ENCODE measurements at regions not wholly inside any gene's neighbourhood (a gene's known extent, or its start where the extent isn't known, plus 50 kb on each side); places are given as distances from the start of the nearest gene placed in this dataset.

- DNase-seq (ENCODE audit: low read depth in 1 of 2, low spot score in 1 of 2) = no peak
- WGBS (ENCODE audit: missing lambda C conversion rate) = 57% methylated on average over 2 of the region's 2 CpGs
- POLR2A ChIA-PET = no interaction called here
Observed at GRCh38 chr7:131967216-131967730, 410.8 kb upstream of the PODXL start.

DNA sequence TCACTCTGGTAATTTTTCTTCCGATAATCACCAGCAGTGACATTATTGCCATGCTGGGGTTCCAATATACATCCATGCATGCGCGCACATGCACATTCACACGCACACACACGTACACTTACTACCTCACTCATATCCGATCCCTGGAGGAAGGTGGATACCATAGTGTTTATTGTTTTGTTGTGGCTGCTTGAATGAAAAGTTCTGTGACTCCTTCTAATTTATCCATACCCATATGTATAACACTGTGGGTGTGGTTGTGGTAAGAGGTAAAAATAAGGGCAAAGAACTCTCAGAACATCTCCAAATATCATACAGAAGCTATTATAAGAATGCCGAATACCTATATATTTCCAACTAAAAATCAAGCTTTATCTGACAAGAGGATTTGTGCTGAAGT is 407.8 kb upstream of the PODXL start:
- TF ChIP-seq MAZ (IDR thresholded peaks at IDR 0.05; ENCODE audit: borderline replicate concordance, low read depth, low read length) (no peak), CTCF (IDR thresholded peaks at IDR 0.05) (no peak), FOXS1 (CRISPR knock-in tag; IDR thresholded peaks at IDR 0.05) (no peak), MYC (IDR thresholded peaks at IDR 0.05; ENCODE audit: borderline replicate concordance, low read length) (no peak), EHF (CRISPR knock-in tag; IDR thresholded peaks at IDR 0.05) (no peak), RNF2 (IDR thresholded peaks at IDR 0.05; ENCODE audit: borderline replicate concordance, low read depth) (no peak), RFX5 (IDR thresholded peaks at IDR 0.05) (no peak)
- TF ChIP-seq, protein P1, sequence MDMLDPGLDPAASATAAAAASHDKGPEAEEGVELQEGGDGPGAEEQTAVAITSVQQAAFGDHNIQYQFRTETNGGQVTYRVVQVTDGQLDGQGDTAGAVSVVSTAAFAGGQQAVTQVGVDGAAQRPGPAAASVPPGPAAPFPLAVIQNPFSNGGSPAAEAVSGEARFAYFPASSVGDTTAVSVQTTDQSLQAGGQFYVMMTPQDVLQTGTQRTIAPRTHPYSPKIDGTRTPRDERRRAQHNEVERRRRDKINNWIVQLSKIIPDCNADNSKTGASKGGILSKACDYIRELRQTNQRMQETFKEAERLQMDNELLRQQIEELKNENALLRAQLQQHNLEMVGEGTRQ (IDR thresholded peaks at IDR 0.05) = no peak
- Histone ChIP-seq H3K4me3 (no peak overlapping the region), H3K4me2 (no peak overlapping the region), H3K9me3 (no peaks in the 10 kb centered on the region), H3K4me1 (no peaks in the 10 kb centered on the region), H3K27ac (no peak overlapping the region)
- POLR2A ChIA-PET = no interaction called here
- FAIRE-seq (no peak), ATAC-seq (no peak), DNase-seq (ENCODE audit: low read depth in 1 of 2, low spot score in 1 of 2) (no peak)
- 94% methylated on average over 7 of the region's 7 CpGs for WGBS (ENCODE audit: missing lambda C conversion rate)
- CTCF ChIA-PET = interaction anchor here (2.0 to 2.2 kb wide), 2 partner anchors 19 to 354 kb away, joined by 5 to 11 read pairs; no protein-coding TSS in a partner anchor

More at GRCh38 chr7:131967216-131967730, 410.8 kb upstream of the PODXL start:
- Histone ChIP-seq H3K9me3 (no peaks in the 10 kb centered on the region), H3K27ac (no peak overlapping the region), H3K4me3 (no peak overlapping the region), H3K4me2 (no peak overlapping the region), H3K4me1 (no peaks in the 10 kb centered on the region)
- TF ChIP-seq RCOR1 (IDR thresholded peaks at IDR 0.05; ENCODE audit: low read depth, low read length) (no peak), SREBF2 (IDR thresholded peaks at IDR 0.05) (no peak), EP300 (IDR thresholded peaks at IDR 0.05) (no peak), MYC (IDR thresholded peaks at IDR 0.05; ENCODE audit: borderline replicate concordance, low read length) (no peak), HOXA7 (CRISPR knock-in tag; IDR thresholded peaks at IDR 0.05) (no peak), FOSB (CRISPR knock-in tag; IDR thresholded peaks at IDR 0.05) (no peak), CBX2 (IDR thresholded peaks at IDR 0.05; ENCODE audit: borderline replicate concordance, low read depth) (no peak), KDM5A (IDR thresholded peaks at IDR 0.05) (no peak), HOXB5 (CRISPR knock-in tag; IDR thresholded peaks at IDR 0.05) (no peak), EHF (CRISPR knock-in tag; IDR thresholded peaks at IDR 0.05) (no peak), NR3C1 (IDR thresholded peaks at IDR 0.05) (no peak), NFE2L2 (conservative IDR thresholded peaks at IDR 0.05; ENCODE audit: low read length) (no peak), TP53 (CRISPR knock-in tag; IDR thresholded peaks at IDR 0.05) (no peak), POLR2A (IDR thresholded peaks at IDR 0.05; ENCODE audit: low read length) (no peak), FOXS1 (CRISPR knock-in tag; IDR thresholded peaks at IDR 0.05) (no peak), MAFK (IDR thresholded peaks at IDR 0.05; ENCODE audit: partially characterized antibody) (no peak)
- TF ChIP-seq, protein P2, sequence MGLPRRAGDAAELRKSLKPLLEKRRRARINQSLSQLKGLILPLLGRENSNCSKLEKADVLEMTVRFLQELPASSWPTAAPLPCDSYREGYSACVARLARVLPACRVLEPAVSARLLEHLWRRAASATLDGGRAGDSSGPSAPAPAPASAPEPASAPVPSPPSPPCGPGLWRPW (IDR thresholded peaks at IDR 0.05) = no peak
- TF ChIP-seq, protein P3, sequence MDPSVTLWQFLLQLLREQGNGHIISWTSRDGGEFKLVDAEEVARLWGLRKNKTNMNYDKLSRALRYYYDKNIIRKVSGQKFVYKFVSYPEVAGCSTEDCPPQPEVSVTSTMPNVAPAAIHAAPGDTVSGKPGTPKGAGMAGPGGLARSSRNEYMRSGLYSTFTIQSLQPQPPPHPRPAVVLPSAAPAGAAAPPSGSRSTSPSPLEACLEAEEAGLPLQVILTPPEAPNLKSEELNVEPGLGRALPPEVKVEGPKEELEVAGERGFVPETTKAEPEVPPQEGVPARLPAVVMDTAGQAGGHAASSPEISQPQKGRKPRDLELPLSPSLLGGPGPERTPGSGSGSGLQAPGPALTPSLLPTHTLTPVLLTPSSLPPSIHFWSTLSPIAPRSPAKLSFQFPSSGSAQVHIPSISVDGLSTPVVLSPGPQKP (IDR thresholded peaks at IDR 0.05; ENCODE audit: low read depth, low read length) = no peak
- ATAC-seq (no peak), FAIRE-seq (no peak)
- CTCF ChIA-PET = no interaction called here

Measured in A549 (cell line).